ENCODE measurements at regions not wholly inside any gene's neighbourhood (a gene's known extent, or its start where the extent isn't known, plus 50 kb on each side); places are given as distances from the start of the nearest gene placed in this dataset.
"Not testable (repeated sequence)": the region's sequence is repeated elsewhere in the genome, so short reads cannot be mapped to it uniquely, and the experiment has no call there.

DNA sequence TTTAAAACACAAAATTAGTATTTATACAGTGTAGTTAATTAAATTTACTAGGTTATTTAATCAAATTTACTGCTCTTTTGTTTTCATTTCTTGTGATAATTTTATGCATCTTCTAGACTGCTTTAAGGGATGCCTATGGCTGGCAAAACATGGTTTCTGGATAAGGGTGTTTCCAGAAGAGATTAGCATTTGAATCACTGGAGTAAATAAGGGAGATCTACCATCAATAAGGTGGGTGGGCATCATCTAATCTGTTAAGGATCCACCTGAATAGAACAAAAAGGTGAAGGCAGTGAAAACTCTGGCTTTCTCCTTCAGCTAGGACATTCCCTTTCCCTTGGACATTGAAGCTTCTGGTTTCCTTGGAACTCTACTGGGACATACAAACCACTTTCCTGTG is 146.2 kb upstream of the LAMA2 start:
- DNase-seq: no peak

DNA sequence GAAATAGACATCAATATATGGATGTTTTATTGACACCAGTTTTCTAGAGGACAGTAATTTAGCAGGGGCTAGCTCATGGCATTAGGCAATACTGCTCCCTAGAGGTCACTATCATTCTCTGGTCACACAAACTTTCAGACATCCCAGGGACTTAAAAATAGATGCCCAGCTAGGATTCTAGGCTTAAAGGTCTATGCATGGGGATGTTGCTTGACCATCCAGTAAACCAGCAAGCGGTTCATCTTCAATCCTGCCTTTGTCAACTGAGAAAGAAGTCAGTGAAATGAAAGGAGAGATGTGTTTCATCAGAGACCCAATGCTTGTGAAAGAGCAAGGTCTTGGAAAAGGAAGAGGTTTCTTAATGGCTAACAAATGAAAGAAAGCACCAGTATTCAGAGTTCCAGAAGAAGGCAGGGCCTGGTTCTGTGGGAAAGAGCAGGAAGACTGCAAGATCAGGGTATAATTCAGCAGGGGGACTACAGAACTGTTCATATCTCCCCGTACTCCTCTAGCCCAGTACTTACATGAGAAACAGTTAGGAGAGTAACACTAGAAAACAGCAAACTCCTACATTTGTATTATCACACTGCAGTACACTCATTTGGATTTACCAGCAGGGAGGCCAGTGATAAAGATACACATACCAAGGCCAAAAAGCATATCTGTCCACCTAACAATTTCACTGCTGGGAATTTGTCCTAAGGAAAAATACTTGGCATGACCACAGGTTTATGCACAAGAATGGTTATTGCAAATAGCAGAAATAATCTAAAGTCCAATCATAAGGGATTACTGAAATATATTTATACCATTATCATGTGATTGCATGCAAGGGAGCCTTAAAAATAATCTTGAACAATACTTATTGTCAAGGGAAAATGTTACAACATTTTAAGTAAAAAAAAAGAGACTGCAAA is 151.4 kb upstream of the LAMA2 start:
- DNase-seq: peak; percentile 5 to 41

DNA sequence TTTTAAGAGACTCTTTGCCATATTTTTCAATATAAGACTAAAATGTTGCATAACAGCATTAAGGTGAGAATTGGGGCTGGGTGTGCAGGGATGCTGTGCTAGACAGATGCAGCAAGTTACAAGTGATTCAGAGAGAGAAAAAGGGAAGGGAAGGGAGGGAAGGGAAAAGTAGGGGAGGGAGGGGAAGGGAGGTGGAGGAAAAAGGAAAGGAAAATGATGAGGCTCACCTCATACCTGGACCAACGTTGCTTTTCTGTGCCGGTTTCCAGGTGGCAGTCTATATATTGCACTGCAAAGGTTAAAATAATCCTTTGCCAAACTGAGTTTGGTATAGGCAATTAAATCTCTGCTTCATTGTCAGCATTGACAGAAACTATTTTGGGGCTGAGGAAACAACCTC is 155.4 kb upstream of the LAMA2 start:
- no peak for DNase-seq

DNA sequence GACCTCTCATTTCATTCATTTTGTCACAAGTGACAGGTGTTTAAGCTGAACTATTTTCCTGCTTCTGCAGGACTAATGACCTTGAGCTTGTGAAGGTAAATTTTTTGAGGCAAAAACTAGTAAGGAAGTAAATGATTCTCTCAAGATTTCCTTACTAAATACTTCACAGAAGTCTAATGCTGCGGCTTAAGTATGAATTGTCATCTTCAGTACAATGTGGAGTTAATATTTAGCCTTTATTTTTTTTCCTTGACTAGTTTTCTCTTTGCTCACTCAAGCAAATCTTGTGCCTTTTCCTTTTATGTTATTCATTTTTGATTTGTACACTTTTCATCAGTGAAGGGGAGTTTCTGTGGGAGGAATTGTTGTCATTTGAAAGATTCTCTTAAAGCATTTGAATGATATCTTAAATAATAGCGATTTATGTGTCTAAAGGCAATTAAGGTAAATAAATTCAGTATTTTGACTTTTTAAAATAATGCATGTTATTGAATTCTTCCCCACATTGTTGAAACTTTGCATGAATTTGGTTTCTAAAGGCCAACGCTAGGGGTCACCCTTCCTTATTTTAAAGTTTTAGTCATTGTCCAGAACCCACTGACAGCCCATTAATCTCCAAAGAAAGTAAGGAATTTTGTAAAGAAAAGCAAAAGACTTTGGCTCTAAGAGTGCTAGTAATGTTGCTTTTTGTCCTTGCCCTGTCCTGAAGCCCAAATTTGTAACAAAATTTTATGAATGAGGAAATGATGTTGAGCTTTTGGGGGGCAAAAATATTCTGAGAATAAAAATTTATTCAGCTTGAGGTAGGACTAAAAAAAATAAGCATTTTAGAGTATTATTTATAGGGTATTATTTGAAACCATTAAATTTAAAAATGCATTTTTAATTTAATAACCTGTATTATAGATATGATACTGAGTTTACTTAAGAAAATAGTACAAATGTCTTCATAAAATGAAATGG is 157.4 kb upstream of the LAMA2 start:
- DNase-seq: peak; percentile 2 to 49

DNA sequence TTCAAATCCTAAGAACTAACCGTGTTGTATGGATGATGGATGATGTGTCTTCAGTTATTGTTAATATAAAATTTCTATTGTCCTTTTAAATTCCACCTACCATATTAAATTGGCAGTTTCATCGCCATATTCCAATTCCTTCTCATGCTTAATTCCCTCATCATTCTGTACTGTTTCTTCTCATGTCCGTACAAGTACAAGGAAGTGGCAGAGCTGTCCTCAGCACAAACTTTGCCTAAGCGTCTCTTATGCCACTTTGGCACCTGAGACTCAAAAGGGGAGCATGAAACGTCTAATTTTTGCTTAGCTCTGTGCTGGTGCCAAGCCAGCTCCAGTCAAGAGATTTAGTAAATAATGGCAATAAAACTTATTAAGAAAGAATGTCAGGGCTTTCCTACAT is 158.2 kb upstream of the LAMA2 start:
- DNase-seq: no peak

DNA sequence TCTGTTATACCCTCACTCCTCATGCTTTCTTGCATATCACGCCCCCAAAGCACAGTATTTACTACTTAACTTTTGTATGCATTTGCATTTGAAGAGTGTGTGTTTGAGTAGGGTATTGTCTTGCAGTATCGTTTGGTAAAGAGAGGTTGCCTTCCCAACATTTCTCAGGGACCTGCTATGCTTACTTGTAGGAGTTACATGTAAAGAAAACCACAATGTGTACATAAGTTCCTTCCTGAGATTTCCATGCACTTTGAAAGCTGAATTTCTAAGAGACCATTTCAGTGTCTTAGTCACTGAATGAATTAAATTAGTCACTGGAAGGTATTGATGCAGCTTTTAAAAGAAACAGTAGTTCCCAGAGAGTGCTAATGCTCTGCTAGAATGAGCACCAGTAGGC is 159.3 kb upstream of the LAMA2 start:
- no peak for DNase-seq

DNA sequence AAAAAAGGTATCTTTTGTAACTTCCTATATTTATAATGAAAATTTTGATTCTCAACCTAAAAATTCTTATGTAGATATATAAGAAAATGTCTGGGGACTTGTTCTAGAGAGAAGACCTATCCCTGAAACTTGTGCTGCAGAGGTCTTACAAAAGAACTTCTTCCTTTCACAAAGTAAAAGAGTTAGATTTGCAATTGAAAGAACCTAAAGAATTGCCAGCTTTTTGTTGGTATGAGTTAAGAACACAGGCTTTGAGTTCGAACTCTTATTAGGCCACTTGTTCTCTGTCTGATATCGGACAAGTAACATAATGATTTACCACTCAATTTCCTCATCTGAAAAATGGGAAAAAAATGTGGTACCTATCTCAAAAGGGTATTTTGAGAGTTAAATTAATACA is 162.0 kb upstream of the LAMA2 start:
- no peak for DNase-seq

DNA sequence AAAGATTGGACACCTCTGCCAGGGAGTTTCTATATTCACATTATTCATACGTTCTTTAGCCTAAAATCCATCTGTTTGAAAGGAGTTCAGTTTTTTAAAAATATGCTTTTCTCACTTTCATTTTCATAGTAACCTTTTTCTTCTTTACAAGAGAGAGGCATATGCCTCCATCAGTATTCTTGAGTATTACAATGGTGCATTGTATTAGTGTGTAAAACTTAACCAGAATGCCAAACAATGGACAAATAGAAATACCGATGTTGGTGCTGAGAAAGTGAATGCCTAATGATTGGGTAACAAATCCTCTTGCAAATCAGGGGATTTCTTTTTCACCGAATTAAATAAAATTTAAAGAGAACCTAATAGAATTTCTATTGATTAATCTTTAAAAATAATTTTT is 163.2 kb upstream of the LAMA2 start:
- no peak for DNase-seq

DNA sequence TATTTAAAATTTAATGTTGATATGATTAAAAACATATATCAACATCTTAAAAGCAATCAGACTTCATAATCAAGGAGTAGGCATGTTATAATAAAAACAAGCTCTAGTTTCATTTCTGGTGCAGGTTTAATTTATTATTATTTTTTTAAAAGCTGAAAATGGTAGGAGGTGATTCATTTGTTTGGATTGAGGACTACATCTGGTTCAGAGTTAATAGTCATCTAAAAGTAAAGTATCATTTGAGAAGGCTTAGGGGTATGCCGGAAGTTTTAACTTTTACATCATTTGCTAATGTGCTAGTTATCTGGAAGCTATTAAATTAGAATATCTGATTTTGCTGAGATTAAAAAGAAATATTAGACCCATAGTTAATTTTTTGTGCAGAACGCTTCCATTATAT is 169.5 kb upstream of the LAMA2 start:
- DNase-seq: no peak

DNA sequence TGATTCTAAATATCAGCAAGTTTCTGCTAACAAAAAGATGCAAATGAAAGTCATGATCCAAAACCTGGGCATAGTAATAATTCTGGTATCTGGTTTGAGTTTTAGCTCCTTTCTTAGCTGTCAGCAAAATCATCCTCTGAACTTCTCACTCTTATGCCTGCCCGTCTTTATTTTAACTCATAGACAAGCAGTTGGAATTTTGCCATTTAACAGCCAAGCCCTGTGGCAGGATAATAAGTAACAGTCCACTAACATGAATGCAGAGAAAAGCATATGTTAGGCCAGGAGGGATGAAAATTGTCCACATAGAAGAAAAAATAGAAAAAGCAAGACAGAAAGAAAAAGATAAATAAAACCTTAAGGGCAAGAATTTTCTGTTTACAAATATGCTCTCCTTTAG is 170.0 kb upstream of the LAMA2 start:
- DNase-seq: peak in 1 of 2 experiments; percentile 58

DNA sequence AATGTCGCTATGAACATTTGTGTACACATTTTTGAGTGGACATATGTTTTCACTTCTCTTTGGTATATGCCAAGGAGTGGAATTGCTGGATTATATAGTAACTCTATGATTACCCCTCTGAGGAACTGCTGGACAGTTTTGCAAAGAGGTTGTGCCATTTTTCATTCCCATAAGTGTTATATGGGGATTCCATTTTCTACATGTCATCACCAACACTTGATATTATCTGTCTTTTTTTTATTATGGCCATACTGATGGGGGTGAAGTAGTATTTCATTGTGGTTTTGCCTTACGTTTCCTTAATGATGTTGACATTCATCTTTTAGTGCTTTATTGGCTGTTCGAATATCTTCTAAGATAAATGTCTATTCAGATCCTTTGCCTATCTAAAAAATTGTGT is 171.8 kb upstream of the LAMA2 start:
- no peak for DNase-seq

DNA sequence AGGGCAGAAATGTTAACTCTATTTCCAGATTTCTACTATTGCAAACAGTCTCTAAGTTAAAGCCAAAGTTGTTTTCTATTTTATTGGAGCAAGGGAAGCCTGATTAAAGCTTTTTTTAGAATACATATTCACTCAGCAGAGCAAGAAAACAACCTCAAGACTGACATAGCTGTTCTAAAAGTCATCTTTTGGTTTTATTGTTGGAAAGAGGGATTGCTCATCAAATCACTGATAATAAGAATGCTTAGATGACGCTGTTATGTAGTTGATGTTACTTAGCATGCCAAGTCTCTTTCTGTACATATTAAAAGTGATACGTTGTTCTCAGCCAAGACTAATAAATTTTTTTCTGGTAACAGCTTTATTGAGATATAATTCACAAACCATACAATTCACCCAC is 172.6 kb upstream of the LAMA2 start:
- DNase-seq: no peak

DNA sequence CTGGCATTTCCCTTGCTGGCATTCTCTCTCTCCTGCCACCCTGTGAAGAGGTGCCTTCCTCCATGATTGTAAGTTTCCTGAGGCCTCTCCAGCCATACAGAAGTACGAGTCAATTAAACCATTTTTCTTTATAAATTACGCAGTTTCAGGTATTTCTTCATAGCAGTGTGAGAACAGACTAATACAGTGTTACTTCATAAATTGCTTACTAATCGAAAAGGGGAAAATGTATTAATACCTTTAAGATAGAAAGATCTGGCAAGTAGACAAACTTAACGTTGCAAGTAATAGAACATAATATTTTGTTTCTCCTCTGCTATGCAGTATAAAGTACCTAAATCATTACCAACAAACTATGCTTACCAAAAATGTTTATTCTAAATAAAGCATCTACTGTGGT is 178.3 kb upstream of the LAMA2 start:
- no peak for DNase-seq

DNA sequence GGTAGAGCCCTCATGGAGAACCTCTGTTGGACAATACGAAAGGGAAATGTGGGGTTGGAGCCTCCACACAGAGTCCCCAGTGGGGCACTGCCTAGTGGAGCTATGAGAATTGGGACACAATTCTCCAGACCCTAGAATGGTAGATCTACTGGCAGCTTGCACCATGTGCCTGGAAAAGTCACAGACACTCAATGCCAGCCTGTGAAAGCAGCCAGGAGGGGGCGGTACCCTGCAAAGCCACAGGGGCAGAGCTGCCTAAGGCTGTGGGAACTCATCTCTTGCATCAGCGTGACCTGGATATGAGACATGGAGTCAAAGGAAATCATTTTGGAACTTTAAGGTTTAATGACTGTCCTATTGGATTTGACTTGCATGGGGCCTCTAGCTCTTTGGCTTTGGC is 179.1 kb upstream of the LAMA2 start:
- DNase-seq: not testable (repeated sequence)

DNA sequence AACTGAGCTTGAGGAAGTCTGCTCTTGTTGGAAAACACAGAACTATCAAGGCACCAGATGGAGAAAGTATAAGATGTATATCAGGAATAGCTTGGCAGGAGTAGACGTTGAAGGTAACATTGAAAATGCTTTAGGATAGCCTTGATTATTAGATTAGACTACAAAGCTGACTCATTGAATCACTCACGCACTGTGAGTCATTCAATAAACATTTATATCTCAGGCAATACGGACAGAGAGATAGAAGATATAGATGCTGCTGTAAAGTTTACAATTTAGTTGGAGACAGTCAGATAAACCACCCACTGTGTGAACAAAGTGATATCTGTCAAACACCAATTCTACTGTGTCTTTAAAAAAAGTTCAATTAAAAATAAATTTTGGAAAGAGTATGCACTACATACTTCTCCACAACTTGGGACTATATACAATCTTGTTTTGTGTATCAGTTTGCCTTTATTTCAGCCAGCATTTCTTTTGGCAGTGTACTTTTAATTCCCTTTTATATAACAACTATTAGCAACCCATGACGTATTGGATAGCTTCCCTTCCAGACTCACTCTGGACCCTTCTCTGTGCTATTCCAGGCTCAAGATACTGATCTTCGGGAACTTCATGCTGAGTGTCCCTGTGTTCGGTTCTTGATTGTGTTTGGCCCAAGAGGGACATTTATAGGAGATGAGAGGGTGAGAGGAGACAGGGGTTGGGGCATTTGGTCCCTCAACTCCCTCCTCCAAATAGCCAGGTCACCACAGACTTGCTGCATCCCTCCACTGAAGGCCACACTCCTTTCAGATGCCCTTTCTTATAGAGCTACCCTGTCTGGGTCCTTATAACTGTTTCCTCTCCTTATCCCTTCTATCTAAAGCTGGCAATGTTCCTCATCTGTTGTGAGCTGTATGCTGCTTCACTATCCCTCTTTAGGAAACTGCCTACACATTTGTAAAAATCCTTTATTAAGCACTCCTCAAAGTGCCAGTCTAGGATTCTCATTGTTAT is 176.6 kb upstream of the PTPRK start:
- no peak for DNase-seq

DNA sequence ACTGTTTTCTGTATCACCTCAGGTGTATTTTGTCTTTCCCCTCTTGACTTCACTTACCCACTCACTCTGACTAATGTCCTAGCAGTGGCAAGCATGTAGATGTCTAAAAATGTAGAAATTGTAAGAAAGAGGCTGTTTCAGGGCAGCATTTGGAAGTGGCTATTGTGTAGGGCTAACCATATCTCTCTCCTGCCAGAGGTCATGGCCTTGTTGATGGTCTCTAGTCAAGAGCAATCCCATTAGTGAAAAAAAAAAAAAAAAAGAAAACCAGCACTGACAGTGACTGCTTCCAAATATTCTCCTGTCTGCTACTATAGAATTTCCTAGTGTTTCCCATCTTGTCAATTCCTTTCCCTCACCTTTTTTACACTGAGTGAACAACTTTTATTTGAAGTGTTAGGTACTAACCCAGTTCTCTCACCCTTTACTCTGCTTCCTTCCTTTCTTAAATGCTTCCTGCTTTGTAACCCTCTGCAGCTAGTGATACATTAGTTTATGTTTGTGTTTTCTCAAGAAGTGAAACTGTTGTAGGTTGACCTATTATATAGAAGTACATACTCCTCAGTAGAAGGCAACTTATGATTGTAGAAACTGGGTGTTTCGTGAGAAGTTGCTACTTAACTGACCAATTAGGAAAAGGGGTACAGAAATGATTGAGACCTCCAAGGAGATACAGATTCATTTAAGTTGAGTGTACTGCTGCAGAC is 174.1 kb upstream of the PTPRK start:
- DNase-seq: no peak

DNA sequence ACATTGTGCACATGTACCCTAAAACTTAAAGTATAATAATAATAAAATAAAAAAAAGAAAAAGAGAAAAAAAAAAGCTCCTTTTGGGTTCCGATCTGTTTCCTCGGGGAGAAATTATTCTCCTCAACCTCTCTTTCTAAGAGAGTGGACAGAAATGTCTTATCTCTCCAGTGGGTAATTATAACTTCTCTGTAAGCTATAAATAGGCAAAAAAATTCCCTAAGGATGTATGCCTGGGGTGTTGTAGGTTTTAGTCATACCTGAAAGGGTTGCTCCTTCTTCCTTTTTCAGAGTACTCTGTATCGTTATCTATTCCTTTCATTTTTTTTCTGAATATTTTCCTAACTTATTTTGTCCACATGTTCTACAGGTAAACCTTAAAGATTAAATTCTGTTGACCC is 169.7 kb upstream of the PTPRK start:
- no peak for DNase-seq

DNA sequence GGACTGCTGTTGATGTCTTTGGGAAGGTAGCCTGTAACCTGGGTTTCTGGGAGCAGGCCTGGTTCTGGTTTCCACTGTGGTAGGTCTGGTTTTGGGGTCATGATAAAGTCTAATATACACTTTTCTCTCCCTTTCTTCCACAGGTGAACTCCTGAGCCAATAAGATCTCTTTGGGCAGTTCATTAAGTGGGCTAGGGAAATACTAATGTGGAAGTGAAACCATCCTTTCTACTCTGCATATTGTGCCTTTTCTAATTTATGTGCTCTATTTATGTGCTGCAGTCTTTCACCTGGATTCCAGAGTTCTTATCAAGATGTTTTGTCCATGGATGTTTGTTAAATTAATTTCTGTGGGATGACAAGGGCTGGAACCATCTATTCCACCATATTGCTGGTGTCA is 165.7 kb upstream of the PTPRK start:
- no peak for DNase-seq

DNA sequence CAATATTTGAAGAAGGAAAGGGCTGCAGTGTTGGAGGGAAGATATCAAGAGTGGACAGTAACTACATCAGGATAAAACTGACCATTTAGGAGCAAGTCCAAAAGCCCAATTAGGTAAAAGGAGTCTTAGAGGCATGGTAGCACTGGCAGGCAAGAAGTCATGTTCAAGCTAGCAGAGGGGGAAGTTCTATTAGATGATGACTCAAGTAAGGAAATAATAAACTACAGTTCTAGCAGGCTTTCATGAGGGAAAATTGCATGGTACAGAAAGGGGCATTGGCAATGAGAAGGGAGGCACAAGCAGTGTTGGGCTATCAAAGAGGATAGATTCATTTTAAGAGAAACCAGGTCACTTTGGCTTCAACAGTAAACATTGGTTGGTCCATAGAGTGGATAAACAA is 156.1 kb upstream of the PTPRK start:
- DNase-seq: no peak

DNA sequence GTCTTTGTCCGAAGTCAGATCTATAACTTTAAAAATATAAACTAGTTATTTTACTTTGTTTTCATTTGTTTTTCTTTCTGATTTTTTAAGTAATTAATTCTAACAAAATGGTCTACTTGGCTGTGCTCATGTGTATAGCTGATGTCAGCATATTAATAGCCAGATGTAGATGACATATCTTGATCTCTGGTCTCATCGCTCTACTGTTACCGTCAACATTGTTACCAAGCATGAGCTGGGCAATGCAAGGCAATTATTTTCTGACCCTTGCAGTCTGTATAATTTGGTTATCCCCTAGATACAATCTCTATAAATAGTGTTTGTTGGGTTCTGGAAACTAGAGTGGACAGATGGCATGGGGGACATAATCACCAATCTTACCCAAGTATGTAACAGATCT is 151.6 kb upstream of the PTPRK start:
- DNase-seq: no peak

DNA sequence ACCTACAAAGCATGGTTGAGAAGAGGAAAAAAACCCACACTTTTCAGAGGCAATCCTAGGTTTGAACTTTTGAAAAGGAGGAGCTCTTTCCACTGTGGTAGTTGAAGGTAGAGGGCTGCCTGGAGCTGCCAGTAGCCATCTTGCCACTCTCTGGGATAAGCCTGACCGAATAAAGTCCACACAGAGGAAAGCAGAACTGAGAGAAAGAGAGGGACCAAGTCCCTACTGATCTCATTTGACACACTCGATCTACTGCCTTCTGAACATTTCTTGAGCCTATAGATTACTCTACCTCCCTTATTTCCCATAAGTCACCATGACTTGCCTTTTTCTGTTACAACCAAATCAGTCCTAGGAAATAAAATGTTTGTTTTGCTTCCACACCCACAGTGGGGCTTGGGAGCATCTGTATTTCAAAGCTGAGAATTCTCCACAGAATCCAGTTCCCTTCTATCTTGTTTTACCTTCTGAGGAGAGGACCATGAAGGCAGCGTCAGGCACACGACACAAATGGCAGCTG is 147.0 kb upstream of the PTPRK start:
- DNase-seq: no peak

DNA sequence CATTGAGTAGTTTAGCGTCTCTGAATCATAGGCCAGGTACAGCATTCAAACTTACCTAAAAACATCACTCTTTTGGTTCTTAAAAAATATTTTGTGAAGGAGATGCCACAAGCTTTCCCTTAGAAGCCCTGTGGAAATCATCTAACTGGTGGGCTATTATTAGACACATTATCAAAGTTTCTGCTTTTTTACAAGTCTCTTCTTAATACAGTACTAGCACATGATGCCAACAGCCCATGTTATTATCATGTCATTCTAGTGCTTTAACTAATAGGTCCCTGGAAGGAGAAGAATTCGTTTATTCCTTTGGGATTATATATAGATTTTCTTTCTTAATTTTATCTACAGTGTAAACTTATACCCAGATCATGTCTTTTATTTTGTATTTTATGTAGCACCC is 146.0 kb upstream of the PTPRK start:
- DNase-seq: no peak

All from NCI-H446 (cell line).